Panc1 (cell line): ENCODE measurements at regions not wholly inside any gene's neighbourhood (a gene's known extent, or its start where the extent isn't known, plus 50 kb on each side); places are given as distances from the start of the nearest gene placed in this dataset.

Source experiments
- ATAC-seq: fragments of 200-7000 bp; cut with Tn5 transposase; 2 replicates; pipeline ENCODE4 v1.9.1; 2020; ENCODE audit warnings: mild to moderate bottlenecking, moderate library complexity
- BruUV-seq: library from RNA; stranded (reverse); fragments of 400-500 nt; replicated peaks from 2 replicates; lab custom pipeline; 2021; lab: Mats Ljungman, UMichigan
- CTCF ChIA-PET: fragments of 300-600 bp; sonication (Branson Sonifier 250); formaldehyde crosslinking; loops from one replicate; lab custom pipeline; 2022; ENCODE audit warnings: antibody characterized with exemption; lab: Charles Lee
- POLR2A ChIA-PET: fragments of 300-600 bp; sonication (Branson Sonifier 250); formaldehyde crosslinking; loops from one replicate; lab custom pipeline; 2022; ENCODE audit warnings: antibody characterized with exemption; lab: Charles Lee
- DNase-seq: peaks from one replicate; pipeline ENCODE4 v3.0.0-alpha.2; 2010; ENCODE audit warnings: low read depth, low spot score
- H3K27ac ChIP-seq: 2 replicates; pipeline ENCODE4 v1.5.1; 2011; ENCODE audit warnings: mild to moderate bottlenecking, low read length, inconsistent platforms
- H3K27me3 ChIP-seq: fragments of 200-500 bp; sonication (Bioruptor generic); 2 replicates; pipeline ENCODE4 v1.6.0; 2014; ENCODE audit warnings: low read length, inconsistent platforms; ENCODE audit not compliant: control insufficient read depth, insufficient read depth
- H3K36me3 ChIP-seq: fragments of 200-500 bp; sonication (Bioruptor generic); 2 replicates; pipeline ENCODE4 v1.5.1; 2014; ENCODE audit warnings: inconsistent platforms, mild to moderate bottlenecking, low read length, moderate library complexity; ENCODE audit not compliant: control insufficient read depth, insufficient read depth
- H3K4me1 ChIP-seq: 2 replicates; pipeline ENCODE4 v1.5.1; 2011; ENCODE audit warnings: inconsistent platforms, mild to moderate bottlenecking, low read length, moderate library complexity; ENCODE audit not compliant: control insufficient read depth, insufficient read depth
- H3K4me3 ChIP-seq, 2 experiments: 2 replicates each; pipeline ENCODE4 v1.5.1; 2011 to 2012; ENCODE audit warnings: low read depth in 2 of 2, low read length in 2 of 2, mild to moderate bottlenecking in 2 of 2, inconsistent platforms in 1 of 2, moderate library complexity in 1 of 2
- H3K9me3 ChIP-seq: fragments of 200-500 bp; sonication (Bioruptor generic); 2 replicates; pipeline ENCODE4 v1.5.1; 2014; ENCODE audit warnings: low read depth, mild to moderate bottlenecking, inconsistent platforms, low read length, moderate library complexity; ENCODE audit not compliant: control insufficient read depth, insufficient read depth
- POLR2AphosphoS5 ChIP-seq: IDR thresholded peaks from 2 replicates; pipeline ENCODE4 v1.6.1; 2012; ENCODE audit warnings: mild to moderate bottlenecking, low read depth, low read length, moderate library complexity
- SIN3A ChIP-seq: IDR thresholded peaks from 2 replicates; pipeline ENCODE4 v1.6.1; 2012; ENCODE audit warnings: low read depth, mild to moderate bottlenecking, low read length, moderate library complexity, borderline replicate concordance; ENCODE audit not compliant: insufficient read depth
- TCF7L2 ChIP-seq: IDR thresholded peaks from 2 replicates; pipeline ENCODE4 v1.6.1; 2011; ENCODE audit warnings: mild to moderate bottlenecking, low read depth, low read length, inconsistent platforms
- in situ Hi-C: cut with HindIII; loops from 2 replicates; pipeline ENCODE4 v1.10.0; 2016; ENCODE audit warnings: low sequenced_read_pairs, low pct_unique_long_range_greater_than_20kb
- intact Hi-C: fragments of 100-400 bp; cut with micrococcal nuclease; formaldehyde crosslinking; loops from one replicate; pipeline ENCODE4 v1.10.0; 2022; ENCODE audit not compliant: unreplicated experiment
- TF ChIP-seq, protein P1 (sequence below): fragments of 450-650 bp; IDR thresholded peaks from 2 replicates; pipeline ENCODE4 v1.5.1; 2017; ENCODE audit warnings: mild to moderate bottlenecking
- TF ChIP-seq, protein P2 (sequence below), 2 experiments: IDR thresholded peaks; 2 replicates each; pipeline ENCODE4 v1.6.1; 2011 to 2012; ENCODE audit warnings: low read depth in 2 of 2, control low read depth in 1 of 2, low read length in 1 of 2, mild to moderate bottlenecking in 1 of 2, moderate library complexity in 1 of 2; ENCODE audit not compliant: insufficient read depth in 1 of 2

DNA sequence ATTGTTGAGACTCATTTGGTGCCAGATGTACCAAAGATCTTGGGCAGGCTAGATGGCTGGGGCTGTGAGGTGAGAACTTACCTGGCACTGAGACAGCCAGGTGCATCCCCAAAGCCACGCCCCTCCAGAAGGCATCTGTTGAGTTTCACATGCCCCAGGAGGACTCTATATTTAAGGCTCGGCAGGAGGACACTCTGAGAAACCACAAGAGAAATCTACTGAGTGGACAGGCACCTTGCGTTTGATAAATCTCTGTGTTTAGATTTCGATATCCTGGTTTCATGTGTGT is 197.9 kb upstream of the ZNF536 start:
- no TSS peak for BruUV-seq
- intact Hi-C loops (no loop called here), in situ Hi-C loops (no loop called here)
- Histone ChIP-seq H3K9me3 (no peaks in the 10 kb centered on the region), H3K4me3 (no peak overlapping the region), H3K27ac (no peak overlapping the region), H3K4me1 (no peaks in the 10 kb centered on the region), H3K36me3 (no peaks in the 10 kb centered on the region), H3K27me3 (peaks cover 11% of the 10 kb centered on the region)
- DNase-seq (no peak), ATAC-seq (no peak)
- TF ChIP-seq, protein P1, sequence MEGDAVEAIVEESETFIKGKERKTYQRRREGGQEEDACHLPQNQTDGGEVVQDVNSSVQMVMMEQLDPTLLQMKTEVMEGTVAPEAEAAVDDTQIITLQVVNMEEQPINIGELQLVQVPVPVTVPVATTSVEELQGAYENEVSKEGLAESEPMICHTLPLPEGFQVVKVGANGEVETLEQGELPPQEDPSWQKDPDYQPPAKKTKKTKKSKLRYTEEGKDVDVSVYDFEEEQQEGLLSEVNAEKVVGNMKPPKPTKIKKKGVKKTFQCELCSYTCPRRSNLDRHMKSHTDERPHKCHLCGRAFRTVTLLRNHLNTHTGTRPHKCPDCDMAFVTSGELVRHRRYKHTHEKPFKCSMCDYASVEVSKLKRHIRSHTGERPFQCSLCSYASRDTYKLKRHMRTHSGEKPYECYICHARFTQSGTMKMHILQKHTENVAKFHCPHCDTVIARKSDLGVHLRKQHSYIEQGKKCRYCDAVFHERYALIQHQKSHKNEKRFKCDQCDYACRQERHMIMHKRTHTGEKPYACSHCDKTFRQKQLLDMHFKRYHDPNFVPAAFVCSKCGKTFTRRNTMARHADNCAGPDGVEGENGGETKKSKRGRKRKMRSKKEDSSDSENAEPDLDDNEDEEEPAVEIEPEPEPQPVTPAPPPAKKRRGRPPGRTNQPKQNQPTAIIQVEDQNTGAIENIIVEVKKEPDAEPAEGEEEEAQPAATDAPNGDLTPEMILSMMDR: no peak
- TF ChIP-seq SIN3A (no peak), POLR2AphosphoS5 (no peak), TCF7L2 (no peak)
- TF ChIP-seq, protein P2, sequence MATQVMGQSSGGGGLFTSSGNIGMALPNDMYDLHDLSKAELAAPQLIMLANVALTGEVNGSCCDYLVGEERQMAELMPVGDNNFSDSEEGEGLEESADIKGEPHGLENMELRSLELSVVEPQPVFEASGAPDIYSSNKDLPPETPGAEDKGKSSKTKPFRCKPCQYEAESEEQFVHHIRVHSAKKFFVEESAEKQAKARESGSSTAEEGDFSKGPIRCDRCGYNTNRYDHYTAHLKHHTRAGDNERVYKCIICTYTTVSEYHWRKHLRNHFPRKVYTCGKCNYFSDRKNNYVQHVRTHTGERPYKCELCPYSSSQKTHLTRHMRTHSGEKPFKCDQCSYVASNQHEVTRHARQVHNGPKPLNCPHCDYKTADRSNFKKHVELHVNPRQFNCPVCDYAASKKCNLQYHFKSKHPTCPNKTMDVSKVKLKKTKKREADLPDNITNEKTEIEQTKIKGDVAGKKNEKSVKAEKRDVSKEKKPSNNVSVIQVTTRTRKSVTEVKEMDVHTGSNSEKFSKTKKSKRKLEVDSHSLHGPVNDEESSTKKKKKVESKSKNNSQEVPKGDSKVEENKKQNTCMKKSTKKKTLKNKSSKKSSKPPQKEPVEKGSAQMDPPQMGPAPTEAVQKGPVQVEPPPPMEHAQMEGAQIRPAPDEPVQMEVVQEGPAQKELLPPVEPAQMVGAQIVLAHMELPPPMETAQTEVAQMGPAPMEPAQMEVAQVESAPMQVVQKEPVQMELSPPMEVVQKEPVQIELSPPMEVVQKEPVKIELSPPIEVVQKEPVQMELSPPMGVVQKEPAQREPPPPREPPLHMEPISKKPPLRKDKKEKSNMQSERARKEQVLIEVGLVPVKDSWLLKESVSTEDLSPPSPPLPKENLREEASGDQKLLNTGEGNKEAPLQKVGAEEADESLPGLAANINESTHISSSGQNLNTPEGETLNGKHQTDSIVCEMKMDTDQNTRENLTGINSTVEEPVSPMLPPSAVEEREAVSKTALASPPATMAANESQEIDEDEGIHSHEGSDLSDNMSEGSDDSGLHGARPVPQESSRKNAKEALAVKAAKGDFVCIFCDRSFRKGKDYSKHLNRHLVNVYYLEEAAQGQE (IDR thresholded peaks at IDR 0.05; ENCODE audit: insufficient read depth in 1 of 2, low read depth in 2 of 2, low read length in 1 of 2): no peak
- CTCF ChIA-PET: interaction anchor here (0.6 kb wide), 2 partner anchors 319 to 652 kb away, joined by 4 read pairs; no protein-coding TSS in a partner anchor
- POLR2A ChIA-PET: no interaction called here

DNA sequence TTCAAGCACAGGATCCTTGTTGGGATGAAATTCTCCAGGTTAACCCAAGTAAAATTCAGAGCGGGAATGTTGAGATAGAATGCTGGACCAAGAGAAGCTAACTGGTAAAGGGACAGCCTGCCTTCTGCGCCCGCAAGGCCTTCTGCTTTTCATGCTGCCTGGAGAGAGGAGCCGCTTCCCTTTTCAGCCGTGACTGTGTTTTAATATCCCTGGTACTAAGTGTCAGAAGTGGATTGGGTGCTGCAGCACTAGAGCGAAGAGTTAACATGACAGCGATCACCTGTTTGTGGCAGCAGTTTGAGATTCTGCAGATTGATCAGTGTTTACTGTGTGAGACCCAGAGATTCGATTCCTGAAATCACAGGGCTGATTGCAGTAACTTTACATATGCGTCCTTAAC is 197.4 kb upstream of the ZNF536 start:
- no peak overlapping the region for H3K4me3 ChIP-seq
- no peaks in the 10 kb centered on the region for H3K4me1 ChIP-seq
- H3K27me3 ChIP-seq: peaks cover 11% of the 10 kb centered on the region
- CTCF ChIA-PET: interaction anchor here (0.6 kb wide), 1 partner anchor 653 kb away, joined by 4 read pairs; no protein-coding TSS in a partner anchor
- POLR2A ChIA-PET: no interaction called here
- DNase-seq: no peak
- TF ChIP-seq, protein P2 (IDR thresholded peaks at IDR 0.05; ENCODE audit: insufficient read depth in 1 of 2, low read depth in 2 of 2, low read length in 1 of 2): no peak
- TF ChIP-seq, protein P1: no peak
- no peak for TF ChIP-seq SIN3A
- no peak for TF ChIP-seq POLR2AphosphoS5
- TF ChIP-seq TCF7L2: no peak
- H3K27ac ChIP-seq: no peak overlapping the region
- in situ Hi-C loops (no loop called here), intact Hi-C loops (no loop called here)
- no peaks in the 10 kb centered on the region for H3K36me3 ChIP-seq
- BruUV-seq: no TSS peak
- no peak for ATAC-seq
- no peaks in the 10 kb centered on the region for H3K9me3 ChIP-seq
